Testis (tissue), 2 donors: ENCODE measurements at regions not wholly inside any gene's neighbourhood (a gene's known extent, or its start where the extent isn't known, plus 50 kb on each side); places are given as distances from the start of the nearest gene placed in this dataset.

Source experiments
- POLR2A ChIP-seq: fragments of 450-650 bp; IDR thresholded peaks from one replicate; pipeline ENCODE4 v1.6.1; 2017; ENCODE audit warnings: antibody characterized with exemption, mild to moderate bottlenecking, moderate library complexity
- TF ChIP-seq, protein P1 (sequence below), 3 experiments: fragments of 450-650 bp in 2 of 3; fragments of 200-600 bp in 1 of 3; sonication (generic) in 1 of 3; IDR thresholded peaks; one replicate each; pipeline ENCODE4 v1.5.1; 2016 to 2019; ENCODE audit warnings: antibody characterized with exemption in 3 of 3, mild to moderate bottlenecking in 2 of 3, moderate library complexity in 1 of 3

- TF ChIP-seq, protein P1, sequence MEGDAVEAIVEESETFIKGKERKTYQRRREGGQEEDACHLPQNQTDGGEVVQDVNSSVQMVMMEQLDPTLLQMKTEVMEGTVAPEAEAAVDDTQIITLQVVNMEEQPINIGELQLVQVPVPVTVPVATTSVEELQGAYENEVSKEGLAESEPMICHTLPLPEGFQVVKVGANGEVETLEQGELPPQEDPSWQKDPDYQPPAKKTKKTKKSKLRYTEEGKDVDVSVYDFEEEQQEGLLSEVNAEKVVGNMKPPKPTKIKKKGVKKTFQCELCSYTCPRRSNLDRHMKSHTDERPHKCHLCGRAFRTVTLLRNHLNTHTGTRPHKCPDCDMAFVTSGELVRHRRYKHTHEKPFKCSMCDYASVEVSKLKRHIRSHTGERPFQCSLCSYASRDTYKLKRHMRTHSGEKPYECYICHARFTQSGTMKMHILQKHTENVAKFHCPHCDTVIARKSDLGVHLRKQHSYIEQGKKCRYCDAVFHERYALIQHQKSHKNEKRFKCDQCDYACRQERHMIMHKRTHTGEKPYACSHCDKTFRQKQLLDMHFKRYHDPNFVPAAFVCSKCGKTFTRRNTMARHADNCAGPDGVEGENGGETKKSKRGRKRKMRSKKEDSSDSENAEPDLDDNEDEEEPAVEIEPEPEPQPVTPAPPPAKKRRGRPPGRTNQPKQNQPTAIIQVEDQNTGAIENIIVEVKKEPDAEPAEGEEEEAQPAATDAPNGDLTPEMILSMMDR (IDR thresholded peaks at IDR 0.05) = no peak
- no peak for TF ChIP-seq POLR2A
Observed at GRCh38 chr12:128076188-128076587, 190.8 kb upstream of the TMEM132C start.
